LNCaP clone FGC (cell line): ENCODE measurements at regions not wholly inside any gene's neighbourhood (a gene's known extent, or its start where the extent isn't known, plus 50 kb on each side); places are given as distances from the start of the nearest gene placed in this dataset.

Experiments used
- DNase-seq: peaks from one replicate; pipeline ENCODE4 v3.0.0-alpha.2; 2011; ENCODE audit warnings: low read depth
- H3K4me3 ChIP-seq: 2 replicates; pipeline ENCODE4 v1.5.1; 2011; ENCODE audit warnings: mild to moderate bottlenecking, low read depth, low read length, control low read depth
- TF ChIP-seq, protein P1 (sequence below): IDR thresholded peaks from 2 replicates; pipeline ENCODE4 v1.5.1; 2012; ENCODE audit warnings: mild to moderate bottlenecking; ENCODE audit not compliant: control insufficient read depth, insufficient read depth; ENCODE audit errors: extremely low read depth

DNA sequence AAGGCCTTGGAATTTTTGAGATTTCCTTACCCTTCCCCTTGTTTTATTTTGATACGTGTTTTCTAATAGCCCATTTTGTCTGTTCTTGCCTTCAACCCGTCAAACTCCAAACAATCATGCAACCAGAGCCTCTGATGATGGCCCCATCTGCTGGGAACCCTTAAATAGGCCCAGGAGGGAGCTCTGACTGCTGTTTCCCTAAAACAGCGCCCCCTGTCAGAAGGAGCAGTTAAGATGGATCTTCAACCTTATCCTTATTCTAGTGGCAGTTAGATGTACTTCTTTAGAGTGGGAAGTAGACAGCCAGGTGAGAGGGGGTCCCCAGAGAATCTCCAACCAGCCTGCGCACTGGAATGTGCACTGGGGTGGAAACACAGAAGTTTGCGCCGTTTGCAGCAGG, 1031.0 kb upstream of the PCDH9 start:
- TF ChIP-seq, protein P1, sequence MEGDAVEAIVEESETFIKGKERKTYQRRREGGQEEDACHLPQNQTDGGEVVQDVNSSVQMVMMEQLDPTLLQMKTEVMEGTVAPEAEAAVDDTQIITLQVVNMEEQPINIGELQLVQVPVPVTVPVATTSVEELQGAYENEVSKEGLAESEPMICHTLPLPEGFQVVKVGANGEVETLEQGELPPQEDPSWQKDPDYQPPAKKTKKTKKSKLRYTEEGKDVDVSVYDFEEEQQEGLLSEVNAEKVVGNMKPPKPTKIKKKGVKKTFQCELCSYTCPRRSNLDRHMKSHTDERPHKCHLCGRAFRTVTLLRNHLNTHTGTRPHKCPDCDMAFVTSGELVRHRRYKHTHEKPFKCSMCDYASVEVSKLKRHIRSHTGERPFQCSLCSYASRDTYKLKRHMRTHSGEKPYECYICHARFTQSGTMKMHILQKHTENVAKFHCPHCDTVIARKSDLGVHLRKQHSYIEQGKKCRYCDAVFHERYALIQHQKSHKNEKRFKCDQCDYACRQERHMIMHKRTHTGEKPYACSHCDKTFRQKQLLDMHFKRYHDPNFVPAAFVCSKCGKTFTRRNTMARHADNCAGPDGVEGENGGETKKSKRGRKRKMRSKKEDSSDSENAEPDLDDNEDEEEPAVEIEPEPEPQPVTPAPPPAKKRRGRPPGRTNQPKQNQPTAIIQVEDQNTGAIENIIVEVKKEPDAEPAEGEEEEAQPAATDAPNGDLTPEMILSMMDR = no peak
- H3K4me3 ChIP-seq = no peak overlapping the region
- no peak for DNase-seq

DNA sequence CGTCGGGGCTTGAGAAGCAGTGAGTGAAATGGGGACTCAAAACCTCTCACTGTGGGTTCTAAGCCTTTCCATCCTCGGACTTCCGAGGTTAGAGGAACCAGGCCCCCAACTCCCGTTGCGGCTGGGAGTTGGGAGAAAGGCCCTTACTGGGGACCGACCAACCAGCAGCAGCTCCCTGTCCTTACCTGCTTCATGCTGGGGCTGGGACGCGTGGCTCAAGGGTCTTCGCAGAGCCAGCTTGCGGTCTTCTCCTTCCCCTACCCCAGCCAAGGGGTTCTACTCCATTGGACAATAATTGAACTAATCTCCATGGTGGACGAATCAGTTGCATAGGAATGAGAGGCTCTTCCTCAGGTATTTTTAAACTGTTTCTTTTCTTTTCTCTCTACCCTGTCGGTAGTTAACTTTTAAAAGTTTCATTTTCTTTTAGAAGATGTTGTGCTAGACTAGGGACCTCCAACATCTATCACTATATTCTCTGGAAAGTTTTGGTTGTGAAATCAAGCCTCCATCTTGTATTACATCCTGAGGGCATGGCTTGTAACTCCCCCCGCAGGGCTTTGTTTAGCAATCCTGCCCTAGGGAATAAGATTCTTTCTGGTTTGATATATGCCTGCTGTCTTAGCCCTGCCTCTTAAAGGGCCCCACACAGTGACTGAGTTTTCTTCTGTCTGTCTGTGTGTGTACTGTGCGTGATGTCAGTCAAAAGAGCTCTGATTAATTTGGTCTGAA, 1027.1 kb upstream of the PCDH9 start:
- DNase-seq = no peak
- H3K4me3 ChIP-seq = no peak overlapping the region
- TF ChIP-seq, protein P1 = no peak

DNA sequence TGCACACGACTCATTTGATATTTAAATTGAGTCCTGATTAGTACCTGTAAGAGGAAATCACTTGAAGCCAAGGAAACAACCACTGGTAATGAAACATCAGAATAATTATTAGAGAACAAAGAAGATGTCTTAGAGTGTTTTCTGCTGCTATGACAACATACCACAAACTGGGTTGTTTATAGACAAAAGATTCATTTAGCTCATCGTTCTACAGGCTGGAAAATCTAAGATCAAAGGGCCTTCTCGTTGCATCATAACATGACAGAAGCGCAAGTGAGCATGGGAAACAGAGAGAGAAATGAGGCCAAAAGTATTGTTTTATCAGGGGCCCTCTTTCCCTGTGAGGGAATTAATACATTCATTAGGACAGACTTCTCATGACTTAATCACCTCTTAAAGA, 1024.0 kb upstream of the PCDH9 start:
- H3K4me3 ChIP-seq = no peak overlapping the region
- TF ChIP-seq, protein P1 = no peak
- DNase-seq = no peak

DNA sequence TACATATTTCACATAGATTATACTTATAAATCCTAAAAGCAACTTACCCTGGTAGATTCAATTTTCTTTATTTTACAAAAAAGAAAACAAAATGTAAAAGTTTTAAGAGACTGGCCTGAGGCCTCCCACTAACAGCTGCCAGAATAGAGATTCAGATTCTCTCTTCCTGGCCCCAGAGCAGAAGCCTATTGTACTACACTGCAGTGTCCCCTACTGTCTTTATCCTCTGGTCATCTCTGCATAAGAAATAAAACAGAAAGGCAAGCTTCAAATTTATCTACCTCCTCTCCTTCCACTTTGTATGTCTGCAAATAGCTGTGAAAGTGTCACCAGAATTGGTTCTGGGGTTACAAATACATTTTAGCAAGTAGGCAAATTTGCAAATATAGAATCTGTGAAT, 1004.1 kb upstream of the PCDH9 start:
- no peak for DNase-seq
- TF ChIP-seq, protein P1 = peak; percentile 22; the same call in 1 of the 2 replicates
- no peak overlapping the region for H3K4me3 ChIP-seq

DNA sequence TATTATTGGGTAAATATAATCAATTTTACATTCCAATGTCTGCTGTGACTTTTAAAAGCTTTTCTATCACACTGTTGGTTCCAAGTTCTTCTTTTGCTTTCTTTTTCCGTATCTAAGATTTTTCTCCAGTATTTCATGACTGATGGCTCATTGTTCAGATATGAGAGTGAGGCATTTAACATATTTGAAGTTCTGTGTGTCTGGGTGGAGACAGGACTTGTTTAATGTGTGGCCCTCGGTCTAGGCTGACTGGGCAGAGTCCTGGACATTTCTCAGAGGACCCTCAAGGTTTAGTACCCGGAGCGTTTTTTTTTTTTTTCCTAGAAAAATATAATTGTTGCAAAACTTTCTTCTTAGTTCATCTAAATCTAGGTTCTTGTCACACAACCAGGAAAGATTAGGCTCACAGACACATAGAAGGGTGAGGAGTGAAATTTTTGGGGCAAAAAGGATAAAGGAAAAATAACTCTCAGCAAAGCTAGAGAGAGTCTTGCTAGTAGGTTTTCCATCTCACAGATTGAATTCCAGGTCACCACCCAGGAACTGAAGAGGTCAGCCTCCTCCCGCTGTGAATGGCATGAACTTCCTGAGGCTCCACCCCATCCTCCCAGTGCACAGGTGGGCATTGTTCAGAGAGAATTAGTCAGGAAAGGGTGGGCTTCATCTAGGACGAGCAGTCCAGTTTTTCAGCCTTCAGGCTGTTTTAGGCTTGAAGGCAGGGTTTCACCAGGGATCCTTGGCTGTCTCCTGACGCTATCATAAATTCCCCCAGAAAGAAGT, 1002.4 kb upstream of the PCDH9 start:
- TF ChIP-seq, protein P1 = no peak
- DNase-seq = no peak

DNA sequence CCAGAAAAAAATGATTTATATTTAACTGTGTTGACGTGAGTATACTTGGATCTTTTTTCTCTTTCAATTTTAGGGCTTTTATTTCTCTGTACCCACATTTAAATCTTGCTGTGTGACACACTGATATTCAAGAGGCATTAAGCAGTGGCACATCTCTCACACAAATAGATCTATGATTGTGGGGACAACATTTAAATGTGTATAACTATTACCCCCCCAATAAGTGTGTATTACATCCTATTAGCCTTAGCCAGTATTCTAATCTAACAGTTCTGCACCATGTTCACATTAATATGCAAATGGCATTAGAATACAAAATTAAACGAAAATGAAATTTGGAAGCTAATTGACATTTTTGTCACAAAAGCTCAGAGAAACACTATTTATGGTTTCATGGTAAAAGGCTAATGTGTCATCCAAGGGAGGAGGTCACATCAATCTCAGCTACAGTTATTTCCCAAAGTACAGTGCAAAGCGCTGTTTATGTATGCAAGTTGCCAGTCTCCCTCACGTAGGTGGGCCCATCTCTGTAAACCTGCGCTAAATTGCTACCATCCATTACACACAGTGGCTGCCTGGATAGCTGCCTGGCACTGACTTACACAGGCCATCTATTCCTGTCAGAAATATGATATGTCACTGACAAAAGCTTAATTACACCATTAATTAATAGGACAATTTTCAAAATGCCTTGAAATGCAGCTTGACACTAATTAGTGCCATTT, 984.7 kb upstream of the PCDH9 start:
- TF ChIP-seq, protein P1 = no peak
- no peak overlapping the region for H3K4me3 ChIP-seq
- DNase-seq = no peak

More for the DNA sequence above, 1002.4 kb upstream of the PCDH9 start:
- H3K4me3 ChIP-seq = no peak overlapping the region
